CD4-positive, alpha-beta memory T cell (primary cell): ENCODE measurements at regions not wholly inside any gene's neighbourhood (a gene's known extent, or its start where the extent isn't known, plus 50 kb on each side); places are given as distances from the start of the nearest gene placed in this dataset.

Experiments used
- CTCF ChIA-PET: fragments of 350-600 bp; sonication (Branson Sonifier 250); formaldehyde crosslinking; loops from one replicate; lab custom pipeline; 2021; ENCODE audit warnings: inconsistent platforms; ENCODE audit not compliant: partially characterized antibody; lab: Charles Lee
- POLR2A ChIA-PET: fragments of 350-600 bp; sonication (Branson Sonifier 250); formaldehyde crosslinking; loops from one replicate; lab custom pipeline; 2021; ENCODE audit not compliant: partially characterized antibody; lab: Charles Lee
- DNase-seq, 5 donors: peaks; one replicate each; pipeline versions ENCODE4 v3.0.0 to v3.0.0-alpha.2; 2020 to 2022; ENCODE audit warnings: mixed read lengths in 1 of 5
- H3K27ac ChIP-seq: one replicate; pipeline ENCODE4 v1.7.0; 2013; ENCODE audit warnings: low read depth, low read length
- H3K27me3 ChIP-seq: 2 replicates; pipeline ENCODE4 v1.7.0; 2013; ENCODE audit warnings: mild to moderate bottlenecking, low read length, moderate library complexity; ENCODE audit not compliant: insufficient read depth
- H3K36me3 ChIP-seq: 2 replicates; pipeline ENCODE4 v1.7.0; 2013; ENCODE audit warnings: mild to moderate bottlenecking, low read length, moderate library complexity; ENCODE audit not compliant: insufficient read depth
- H3K4me1 ChIP-seq: 2 replicates; pipeline ENCODE4 v1.7.0; 2013; ENCODE audit warnings: mild to moderate bottlenecking, low read length, moderate library complexity; ENCODE audit not compliant: insufficient read depth
- H3K4me3 ChIP-seq, 2 donors: one replicate each; pipeline ENCODE4 v1.7.0; 2013; ENCODE audit warnings: low read length in 2 of 2, mild to moderate bottlenecking in 1 of 2
- H3K9me3 ChIP-seq, 2 donors: one replicate each; pipeline ENCODE4 v1.7.0; 2013; ENCODE audit warnings: low read length in 2 of 2, control low read depth in 1 of 2; ENCODE audit not compliant: control insufficient read depth in 1 of 2
- H3K27ac Mint-ChIP-seq, 7 donors: one replicate each; pipeline ENCODE4 v1.8.0; 2020 to 2021; ENCODE audit warnings: mixed read lengths in 7 of 7, mild to moderate bottlenecking in 6 of 7, inconsistent platforms in 3 of 7, moderate library complexity in 3 of 7
- H3K27me3 Mint-ChIP-seq, 2 donors: one replicate each; pipeline ENCODE4 v1.8.0; 2020 to 2021; ENCODE audit warnings: mixed read lengths in 2 of 2
- H3K36me3 Mint-ChIP-seq, 2 donors: one replicate each; pipeline ENCODE4 v1.8.0; 2020 to 2021; ENCODE audit warnings: mixed read lengths in 2 of 2, inconsistent platforms in 1 of 2, mild to moderate bottlenecking in 1 of 2
- H3K4me1 Mint-ChIP-seq, 4 donors: one replicate each; pipeline ENCODE4 v1.8.0; 2020 to 2021; ENCODE audit warnings: mixed read lengths in 4 of 4, mild to moderate bottlenecking in 1 of 4
- H3K4me3 Mint-ChIP-seq, 8 donors: one replicate each; pipeline ENCODE4 v1.8.0; 2020 to 2021; ENCODE audit warnings: mixed read lengths in 8 of 8, mild to moderate bottlenecking in 7 of 8, moderate library complexity in 6 of 8, inconsistent platforms in 3 of 8
- H3K9me3 Mint-ChIP-seq, 8 donors: one replicate each; pipeline ENCODE4 v1.8.0; 2020 to 2021; ENCODE audit warnings: mixed read lengths in 8 of 8, mild to moderate bottlenecking in 5 of 8, inconsistent platforms in 3 of 8, moderate library complexity in 1 of 8
- intact Hi-C: fragments of 100-400 bp; cut with micrococcal nuclease; formaldehyde crosslinking; loops from one replicate; pipeline ENCODE4 v1.15.1; 2023

- no peak overlapping the region for H3K27ac ChIP-seq
- no peaks in the 10 kb centered on the region for H3K27me3 ChIP-seq
- Mint-ChIP-seq H3K9me3 (peaks cover 0 to 8% (median 4%) of the 10 kb centered on the region in 8 donors), H3K4me3 (no peak overlapping the region), H3K4me1 (no peaks in the 10 kb centered on the region), H3K36me3 (no peaks in the 10 kb centered on the region), H3K27ac (no peak overlapping the region), H3K27me3 (no peaks in the 10 kb centered on the region)
- DNase-seq, result no peak
- no peak overlapping the region for H3K4me3 ChIP-seq
- H3K9me3 ChIP-seq, result no peaks in the 10 kb centered on the region
- CTCF ChIA-PET, result no interaction called here
- POLR2A ChIA-PET, result no interaction called here
- no peaks in the 10 kb centered on the region for H3K36me3 ChIP-seq
- H3K4me1 ChIP-seq, result no peaks in the 10 kb centered on the region
- intact Hi-C loops, result no loop called here
Observed at GRCh38 chrX:3216581-3217180, 129.8 kb downstream of the MXRA5 start.

- Mint-ChIP-seq H3K4me1 (no peaks in the 10 kb centered on the region), H3K36me3 (no peaks in the 10 kb centered on the region), H3K4me3 (no peak overlapping the region), H3K27me3 (peaks cover 0 to 2% of the 10 kb centered on the region in 2 donors), H3K9me3 (peaks cover 0 to 8% (median 4%) of the 10 kb centered on the region in 8 donors), H3K27ac (no peak overlapping the region)
- Histone ChIP-seq H3K27ac (no peak overlapping the region), H3K9me3 (no peaks in the 10 kb centered on the region), H3K4me3 (no peak overlapping the region), H3K36me3 (no peaks in the 10 kb centered on the region), H3K4me1 (no peaks in the 10 kb centered on the region), H3K27me3 (no peaks in the 10 kb centered on the region)
- intact Hi-C loops, result no loop called here
- POLR2A ChIA-PET, result no interaction called here
- DNase-seq, result no peak
- CTCF ChIA-PET, result no interaction called here
Observed at GRCh38 chrX:3215249-3215648, 131.2 kb downstream of the MXRA5 start.

- no peak overlapping the region for H3K4me3 Mint-ChIP-seq
- H3K4me1 Mint-ChIP-seq, result no peaks in the 10 kb centered on the region
- Histone ChIP-seq H3K27me3 (no peaks in the 10 kb centered on the region), H3K27ac (no peak overlapping the region), H3K36me3 (no peaks in the 10 kb centered on the region), H3K4me1 (no peaks in the 10 kb centered on the region), H3K9me3 (no peaks in the 10 kb centered on the region), H3K4me3 (no peak overlapping the region)
- intact Hi-C loops, result no loop called here
- H3K36me3 Mint-ChIP-seq, result no peaks in the 10 kb centered on the region
- peaks cover 1 to 2% of the 10 kb centered on the region in 2 donors for H3K27me3 Mint-ChIP-seq
- H3K27ac Mint-ChIP-seq, result no peak overlapping the region
- DNase-seq, result no peak
- POLR2A ChIA-PET, result no interaction called here
- H3K9me3 Mint-ChIP-seq, result peaks cover 0 to 4% (median 0%) of the 10 kb centered on the region in 8 donors
- CTCF ChIA-PET, result no interaction called here
Observed at GRCh38 chrX:3206314-3206713, 140.1 kb downstream of the MXRA5 start.

GRCh38 chrX:3204606-3205005, 141.8 kb downstream of the MXRA5 start:
- Histone ChIP-seq H3K4me3 (no peak overlapping the region), H3K36me3 (no peaks in the 10 kb centered on the region), H3K4me1 (no peaks in the 10 kb centered on the region), H3K27ac (no peak overlapping the region), H3K9me3 (no peaks in the 10 kb centered on the region), H3K27me3 (no peaks in the 10 kb centered on the region)
- intact Hi-C loops, result no loop called here
- Mint-ChIP-seq H3K36me3 (no peaks in the 10 kb centered on the region), H3K4me3 (no peak overlapping the region), H3K27me3 (peaks cover 0 to 1% of the 10 kb centered on the region in 2 donors), H3K9me3 (peaks cover 0 to 5% (median 1%) of the 10 kb centered on the region in 8 donors), H3K4me1 (no peaks in the 10 kb centered on the region), H3K27ac (no peak overlapping the region)
- CTCF ChIA-PET, result no interaction called here
- DNase-seq, result no peak
- POLR2A ChIA-PET, result no interaction called here

- intact Hi-C loops, result no loop called here
- Mint-ChIP-seq H3K27me3 (no peaks in the 10 kb centered on the region), H3K36me3 (no peaks in the 10 kb centered on the region), H3K27ac (peak overlapping the region in 1 of 7 donors; percentile 23), H3K4me3 (no peak overlapping the region), H3K9me3 (peaks cover 0 to 37% (median 19%) of the 10 kb centered on the region in 8 donors), H3K4me1 (no peaks in the 10 kb centered on the region)
- H3K27me3 ChIP-seq, result no peaks in the 10 kb centered on the region
- H3K4me3 ChIP-seq, result no peak overlapping the region
- H3K36me3 ChIP-seq, result no peaks in the 10 kb centered on the region
- no peaks in the 10 kb centered on the region for H3K4me1 ChIP-seq
- no peak for DNase-seq
- CTCF ChIA-PET, result no interaction called here
- H3K9me3 ChIP-seq, result no peaks in the 10 kb centered on the region
- POLR2A ChIA-PET, result no interaction called here
- H3K27ac ChIP-seq, result no peak overlapping the region
Observed at GRCh38 chrX:3195845-3196244, 150.6 kb downstream of the MXRA5 start.

- no peak for DNase-seq
- H3K9me3 ChIP-seq, result no peaks in the 10 kb centered on the region
- no peak overlapping the region for H3K4me3 ChIP-seq
- no peaks in the 10 kb centered on the region for H3K4me1 ChIP-seq
- no peak overlapping the region for H3K27ac Mint-ChIP-seq
- no peaks in the 10 kb centered on the region for H3K27me3 ChIP-seq
- H3K36me3 ChIP-seq, result no peaks in the 10 kb centered on the region
- H3K4me1 Mint-ChIP-seq, result no peaks in the 10 kb centered on the region
- H3K36me3 Mint-ChIP-seq, result no peaks in the 10 kb centered on the region
- no peaks in the 10 kb centered on the region for H3K27me3 Mint-ChIP-seq
- no peak overlapping the region for H3K4me3 Mint-ChIP-seq
- H3K27ac ChIP-seq, result no peak overlapping the region
- intact Hi-C loops, result no loop called here
- CTCF ChIA-PET, result no interaction called here
- POLR2A ChIA-PET, result no interaction called here
- peaks cover 0 to 26% (median 8%) of the 10 kb centered on the region in 8 donors for H3K9me3 Mint-ChIP-seq
Observed at GRCh38 chrX:3192835-3193234, 151.6 kb downstream of the ARSF start.

- Mint-ChIP-seq H3K4me3 (no peak overlapping the region), H3K36me3 (no peaks in the 10 kb centered on the region), H3K27me3 (no peaks in the 10 kb centered on the region), H3K4me1 (no peaks in the 10 kb centered on the region), H3K9me3 (peaks cover 0 to 18% (median 8%) of the 10 kb centered on the region in 8 donors), H3K27ac (no peak overlapping the region)
- CTCF ChIA-PET, result no interaction called here
- Histone ChIP-seq H3K4me1 (no peaks in the 10 kb centered on the region), H3K27me3 (no peaks in the 10 kb centered on the region), H3K9me3 (no peaks in the 10 kb centered on the region), H3K4me3 (no peak overlapping the region), H3K36me3 (no peaks in the 10 kb centered on the region), H3K27ac (no peak overlapping the region)
- intact Hi-C loops, result no loop called here
- no peak for DNase-seq
- POLR2A ChIA-PET, result no interaction called here
Observed at GRCh38 chrX:3191796-3192195, 150.5 kb downstream of the ARSF start.

GRCh38 chrX:3191201-3191600, 149.9 kb downstream of the ARSF start:
- no peak overlapping the region for H3K27ac ChIP-seq
- DNase-seq, result no peak
- no peak overlapping the region for H3K4me3 Mint-ChIP-seq
- H3K27me3 ChIP-seq, result no peaks in the 10 kb centered on the region
- no peaks in the 10 kb centered on the region for H3K36me3 Mint-ChIP-seq
- no peaks in the 10 kb centered on the region for H3K4me1 Mint-ChIP-seq
- CTCF ChIA-PET, result no interaction called here
- intact Hi-C loops, result no loop called here
- H3K27me3 Mint-ChIP-seq, result no peaks in the 10 kb centered on the region
- POLR2A ChIA-PET, result no interaction called here
- H3K36me3 ChIP-seq, result no peaks in the 10 kb centered on the region
- no peak overlapping the region for H3K4me3 ChIP-seq
- H3K9me3 ChIP-seq, result no peaks in the 10 kb centered on the region
- H3K4me1 ChIP-seq, result no peaks in the 10 kb centered on the region
- peaks cover 0 to 15% (median 5%) of the 10 kb centered on the region in 8 donors for H3K9me3 Mint-ChIP-seq
- H3K27ac Mint-ChIP-seq, result no peak overlapping the region
